Liver (tissue), 8 donors: ENCODE measurements at regions not wholly inside any gene's neighbourhood (a gene's known extent, or its start where the extent isn't known, plus 50 kb on each side); places are given as distances from the start of the nearest gene placed in this dataset.

Experiments
- DNase-seq: peaks from one replicate; pipeline ENCODE4 v3.0.0-alpha.2; 2017; ENCODE audit warnings: low spot score
- H3K27ac ChIP-seq, 2 donors: one replicate each; pipeline ENCODE4 v1.7.0; 2013; ENCODE audit warnings: inconsistent platforms in 2 of 2, low read length in 2 of 2, control low read depth in 1 of 2, low read depth in 1 of 2, mild to moderate bottlenecking in 1 of 2
- H3K27me3 ChIP-seq, 4 donors: one replicate each; pipeline versions ENCODE4 v1.6.1 to v1.7.0; 2013; ENCODE audit warnings: low read length in 3 of 4, inconsistent platforms in 1 of 4, mild to moderate bottlenecking in 1 of 4, moderate library complexity in 1 of 4; ENCODE audit not compliant: control insufficient read depth in 4 of 4, insufficient read depth in 4 of 4
- H3K36me3 ChIP-seq, 4 donors: one replicate each; pipeline versions ENCODE4 v1.6.1 to v1.7.0; 2013; ENCODE audit warnings: low read length in 3 of 4, mild to moderate bottlenecking in 3 of 4, low read depth in 1 of 4, moderate library complexity in 1 of 4; ENCODE audit not compliant: control insufficient read depth in 4 of 4, insufficient read depth in 3 of 4
- H3K4me1 ChIP-seq, 4 donors: one replicate each; pipeline versions ENCODE4 v1.6.1 to v1.7.0; 2013; ENCODE audit warnings: low read length in 3 of 4, mild to moderate bottlenecking in 3 of 4, moderate library complexity in 1 of 4; ENCODE audit not compliant: control insufficient read depth in 4 of 4, insufficient read depth in 4 of 4
- H3K4me3 ChIP-seq, 3 donors: one replicate each; pipeline versions ENCODE4 v1.6.1 to v1.7.0; 2013; ENCODE audit warnings: low read length in 3 of 3, control low read depth in 1 of 3, low read depth in 1 of 3, mild to moderate bottlenecking in 1 of 3
- H3K9ac ChIP-seq, 2 donors: one replicate each; pipeline ENCODE4 v1.7.0; 2013; ENCODE audit warnings: low read length in 2 of 2, mild to moderate bottlenecking in 2 of 2, moderate library complexity in 2 of 2, control low read depth in 1 of 2, low read depth in 1 of 2
- H3K9me3 ChIP-seq, 4 donors: one replicate each; pipeline versions ENCODE4 v1.6.1 to v1.7.0; 2013; ENCODE audit warnings: low read length in 3 of 4; ENCODE audit not compliant: control insufficient read depth in 4 of 4
- CTCF ChIP-seq: fragments of 150-350 bp; IDR thresholded peaks from 2 replicates; pipeline ENCODE4 v1.5.1; 2017; ENCODE audit warnings: improper control_type of control experiment, low read depth, low read length; ENCODE audit not compliant: missing input control
- EGR1 ChIP-seq, 2 donors: IDR thresholded peaks; 2 replicates each; pipeline ENCODE4 v1.6.1; 2016 to 2018; ENCODE audit warnings: antibody characterized with exemption in 2 of 2, low read depth in 2 of 2
- FOXA1 ChIP-seq: IDR thresholded peaks from 2 replicates; pipeline ENCODE4 v1.6.1; 2016; ENCODE audit warnings: antibody characterized with exemption
- FOXA2 ChIP-seq: IDR thresholded peaks from 2 replicates; pipeline ENCODE4 v1.6.1; 2016; ENCODE audit warnings: antibody characterized with exemption
- GABPA ChIP-seq, 2 donors: IDR thresholded peaks in 1 of 2; conservative IDR thresholded peaks in 1 of 2; 2 replicates each; pipeline ENCODE4 v1.6.1; 2016; ENCODE audit warnings: antibody characterized with exemption in 2 of 2, mild to moderate bottlenecking in 1 of 2, moderate library complexity in 1 of 2
- HNF4A ChIP-seq, 2 donors: conservative IDR thresholded peaks; 2 replicates each; pipeline ENCODE4 v1.6.1; 2016; ENCODE audit warnings: antibody characterized with exemption in 2 of 2, mild to moderate bottlenecking in 2 of 2
- JUND ChIP-seq, 2 donors: IDR thresholded peaks; 2 replicates each; pipeline ENCODE4 v1.6.1; 2016; ENCODE audit warnings: antibody characterized with exemption in 2 of 2
- NR2F2 ChIP-seq: IDR thresholded peaks from 2 replicates; pipeline ENCODE4 v1.6.1; 2016; ENCODE audit warnings: antibody characterized with exemption
- RAD21 ChIP-seq, 2 donors: IDR thresholded peaks; 2 replicates each; pipeline ENCODE4 v1.6.1; 2016; ENCODE audit warnings: antibody characterized with exemption in 2 of 2, mild to moderate bottlenecking in 2 of 2
- REST ChIP-seq: IDR thresholded peaks from 2 replicates; pipeline ENCODE4 v1.6.1; 2016; ENCODE audit warnings: antibody characterized with exemption, mild to moderate bottlenecking
- TAF1 ChIP-seq: conservative IDR thresholded peaks from 2 replicates; pipeline ENCODE4 v1.6.1; 2016; ENCODE audit warnings: antibody characterized with exemption, mild to moderate bottlenecking
- YY1 ChIP-seq: IDR thresholded peaks from 2 replicates; pipeline ENCODE4 v1.6.1; 2016; ENCODE audit warnings: antibody characterized with exemption, mild to moderate bottlenecking
- WGBS: extraction: QIAGEN DNeasy Blood & Tissue Kit; methylation state at CpG from one replicate; pipeline ENCODE4 v1.1.7; 2013; 5-methylcytosine and 5-hydroxymethylcytosine counted together
- TF ChIP-seq, protein P1 (sequence below): IDR thresholded peaks from 2 replicates; pipeline ENCODE4 v1.6.1; 2016; ENCODE audit warnings: antibody characterized with exemption
- donor health status: healthy.
- donor health status: healthy.
- donor health status: healthy.
- donor health status: healthy.
- donor health status: healthy.

DNA sequence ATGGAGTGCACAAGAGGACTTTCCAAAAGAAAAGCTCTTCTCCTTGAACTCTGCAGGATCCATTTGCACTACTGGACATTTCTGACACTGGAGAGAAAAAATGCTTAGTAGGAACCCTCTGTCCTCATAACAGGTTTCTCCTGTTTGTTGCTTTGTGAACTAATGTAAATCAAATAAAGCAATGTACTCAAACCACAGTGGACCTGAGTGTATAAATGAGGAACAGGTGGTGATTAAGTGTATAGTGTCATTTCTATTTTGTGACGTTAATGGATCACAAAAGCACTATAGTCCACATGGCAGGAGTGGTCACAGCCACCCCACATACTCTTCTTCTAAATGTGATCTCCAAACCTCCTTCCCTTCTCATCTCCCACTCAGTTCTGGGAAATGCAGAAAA, 268.4 kb upstream of the DUSP10 start:
- Histone ChIP-seq H3K9ac (no peak overlapping the region), H3K27ac (no peak overlapping the region), H3K36me3 (no peaks in the 10 kb centered on the region), H3K9me3 (no peaks in the 10 kb centered on the region), H3K27me3 (no peaks in the 10 kb centered on the region), H3K4me1 (peaks cover 4 to 17% (median 8%) of the 10 kb centered on the region in 4 donors), H3K4me3 (no peak overlapping the region)
- no peak for TF ChIP-seq JUND (IDR thresholded peaks at IDR 0.05)
- no peak for TF ChIP-seq FOXA1
- no peak for TF ChIP-seq EGR1 (IDR thresholded peaks at IDR 0.05; ENCODE audit: low read depth in 2 of 2)
- TF ChIP-seq HNF4A (conservative IDR thresholded peaks at IDR 0.05) = no peak
- no peak for TF ChIP-seq GABPA (IDR thresholded peaks at IDR 0.05 in 1 of 2, conservative IDR thresholded peaks at IDR 0.05 in 1 of 2)
- no peak for TF ChIP-seq REST
- TF ChIP-seq TAF1 = no peak
- TF ChIP-seq, protein P1, sequence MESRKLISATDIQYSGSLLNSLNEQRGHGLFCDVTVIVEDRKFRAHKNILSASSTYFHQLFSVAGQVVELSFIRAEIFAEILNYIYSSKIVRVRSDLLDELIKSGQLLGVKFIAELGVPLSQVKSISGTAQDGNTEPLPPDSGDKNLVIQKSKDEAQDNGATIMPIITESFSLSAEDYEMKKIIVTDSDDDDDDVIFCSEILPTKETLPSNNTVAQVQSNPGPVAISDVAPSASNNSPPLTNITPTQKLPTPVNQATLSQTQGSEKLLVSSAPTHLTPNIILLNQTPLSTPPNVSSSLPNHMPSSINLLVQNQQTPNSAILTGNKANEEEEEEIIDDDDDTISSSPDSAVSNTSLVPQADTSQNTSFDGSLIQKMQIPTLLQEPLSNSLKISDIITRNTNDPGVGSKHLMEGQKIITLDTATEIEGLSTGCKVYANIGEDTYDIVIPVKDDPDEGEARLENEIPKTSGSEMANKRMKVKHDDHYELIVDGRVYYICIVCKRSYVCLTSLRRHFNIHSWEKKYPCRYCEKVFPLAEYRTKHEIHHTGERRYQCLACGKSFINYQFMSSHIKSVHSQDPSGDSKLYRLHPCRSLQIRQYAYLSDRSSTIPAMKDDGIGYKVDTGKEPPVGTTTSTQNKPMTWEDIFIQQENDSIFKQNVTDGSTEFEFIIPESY = no peak
- TF ChIP-seq FOXA2 = no peak
- no peak for TF ChIP-seq NR2F2
- no peak for TF ChIP-seq RAD21 (IDR thresholded peaks at IDR 0.05)
- 92% methylated on average over 1 of the region's 1 CpG for WGBS
- DNase-seq = no peak

GRCh38 chr1:222009105-222009730, 267.3 kb upstream of the DUSP10 start:
- no peaks in the 10 kb centered on the region for H3K36me3 ChIP-seq
- H3K27me3 ChIP-seq = no peaks in the 10 kb centered on the region
- no peaks in the 10 kb centered on the region for H3K9me3 ChIP-seq
- no peak overlapping the region for H3K9ac ChIP-seq
- H3K4me3 ChIP-seq = no peak overlapping the region
- WGBS = 38% methylated on average over 2 of the region's 2 CpGs
- H3K27ac ChIP-seq = no peak overlapping the region
- H3K4me1 ChIP-seq = peaks cover 4 to 17% (median 8%) of the 10 kb centered on the region in 4 donors
- peak; percentile 56 to 65 for TF ChIP-seq RAD21 (IDR thresholded peaks at IDR 0.05)
- peak; percentile 17 for TF ChIP-seq CTCF
- TF ChIP-seq YY1 = peak; percentile 42
- no peak for TF ChIP-seq TAF1
- DNase-seq = no peak
